Brain microvascular endothelial cell (primary cell): ENCODE measurements at regions not wholly inside any gene's neighbourhood (a gene's known extent, or its start where the extent isn't known, plus 50 kb on each side); places are given as distances from the start of the nearest gene placed in this dataset.
"Not testable (repeated sequence)": the region's sequence is repeated elsewhere in the genome, so short reads cannot be mapped to it uniquely, and the experiment has no call there.

Source experiments
- DNase-seq: peaks from one replicate; pipeline ENCODE4 v3.0.0-alpha.2; 2020
- H3K27ac ChIP-seq: fragments of 250-450 bp; sonication (Bioruptor Pico); 2 replicates; pipeline ENCODE4 v1.5.1; 2020; ENCODE audit warnings: mild to moderate bottlenecking, moderate library complexity
- H3K27me3 ChIP-seq: fragments of 250-450 bp; sonication (Bioruptor Pico); replicated peaks from 2 replicates; pipeline ENCODE4 v1.5.1; 2020; ENCODE audit warnings: mild to moderate bottlenecking
- H3K36me3 ChIP-seq: fragments of 250-450 bp; sonication (Bioruptor Pico); replicated peaks from 2 replicates; pipeline ENCODE4 v1.5.1; 2020; ENCODE audit warnings: mild to moderate bottlenecking
- H3K4me3 ChIP-seq: 2 replicates; pipeline ENCODE4 v1.5.1; 2011; ENCODE audit warnings: low read depth, mild to moderate bottlenecking, control low read depth, low read length, moderate library complexity
- CTCF ChIP-seq: IDR thresholded peaks from 2 replicates; pipeline ENCODE4 v1.5.1; 2011; ENCODE audit warnings: low read depth, mild to moderate bottlenecking, moderate library complexity, low read length, control low read depth, inconsistent platforms; ENCODE audit errors: missing control alignments
- in situ Hi-C: cut with HindIII; loops from 2 replicates; pipeline ENCODE4 v1.10.0; 2017; ENCODE audit warnings: low sequenced_read_pairs, low pct_ligation_motif_present

- Histone ChIP-seq H3K36me3 (no peaks in the 10 kb centered on the region), H3K4me3 (no peak overlapping the region)
- in situ Hi-C loops = no loop called here
Observed at GRCh38 chr5:89662499-89662898, 747.1 kb downstream of the CETN3 start.

DNA sequence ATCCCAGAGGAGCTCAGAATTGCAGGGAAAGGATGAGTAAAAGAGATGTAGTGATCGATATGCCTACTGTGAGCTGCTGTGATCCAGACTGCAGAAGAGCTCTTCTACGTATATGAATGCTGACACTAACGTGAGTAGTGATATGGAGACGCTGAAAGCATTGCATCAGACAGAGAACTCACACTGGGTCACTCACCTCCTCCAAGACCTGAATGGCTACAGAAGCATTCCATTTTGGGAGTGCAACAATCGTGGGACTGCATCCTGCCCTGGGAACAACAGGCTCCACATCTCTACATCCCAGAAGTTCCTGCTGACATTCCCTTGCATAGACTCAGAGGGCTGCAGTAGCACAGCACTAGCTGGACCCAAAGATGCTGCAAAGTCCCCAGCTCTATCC lies 755.9 kb upstream of the MEF2C start:
- in situ Hi-C loops = no loop called here
- Histone ChIP-seq H3K27ac (no peak overlapping the region), H3K4me3 (no peak overlapping the region), H3K36me3 (no peaks in the 10 kb centered on the region), H3K27me3 (no peaks in the 10 kb centered on the region)
- TF ChIP-seq CTCF = no peak
- DNase-seq = no peak

More at GRCh38 chr5:89662499-89662898, 747.1 kb downstream of the CETN3 start:
- no peaks in the 10 kb centered on the region for H3K27me3 ChIP-seq
- DNase-seq = no peak
- H3K27ac ChIP-seq = no peak overlapping the region
- TF ChIP-seq CTCF = no peak

DNA sequence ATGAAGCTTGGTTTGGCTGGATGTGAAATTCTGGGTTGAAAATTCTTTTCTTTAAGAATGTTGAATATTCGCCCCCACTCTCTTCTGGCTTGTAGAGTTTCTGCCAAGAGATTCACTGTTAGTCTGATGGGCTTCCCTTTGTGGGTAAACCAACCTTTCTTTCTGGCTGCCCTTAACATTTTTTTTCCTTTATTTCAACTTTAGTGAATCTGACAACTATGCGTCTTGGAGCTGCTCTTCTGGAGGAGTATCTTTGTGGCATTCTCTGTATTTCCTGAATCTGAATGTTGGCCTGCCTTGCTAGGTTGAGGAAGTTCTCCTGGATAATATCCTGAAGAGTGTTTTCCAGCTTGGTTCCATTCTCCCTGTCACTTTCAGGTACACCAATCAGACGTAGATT lies 751.2 kb upstream of the MEF2C start:
- H3K27ac ChIP-seq, H3K4me3 ChIP-seq, in situ Hi-C loops, DNase-seq, H3K27me3 ChIP-seq, H3K36me3 ChIP-seq: not testable (repeated sequence)

DNA sequence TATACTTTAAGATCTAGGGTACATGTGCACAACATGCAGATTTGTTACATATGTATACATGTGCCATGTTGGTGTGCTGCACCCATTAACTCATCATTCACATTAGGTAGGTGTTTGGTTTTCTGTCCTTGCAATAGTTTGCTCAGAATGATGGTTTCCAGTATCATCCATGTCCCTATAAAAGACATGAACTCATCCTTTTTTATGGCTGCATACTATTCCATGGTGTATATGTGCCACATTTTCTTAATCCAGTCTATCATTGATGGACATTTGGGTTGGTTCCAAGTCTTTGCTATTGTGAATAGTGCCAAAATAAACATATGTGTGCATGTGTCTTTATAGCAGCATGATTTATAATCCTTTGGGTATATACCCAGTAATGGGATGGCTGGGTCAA lies 747.1 kb upstream of the MEF2C start:
- H3K27me3 ChIP-seq = not testable (repeated sequence)

GRCh38 chr5:89628876-89629635 lies 746.1 kb upstream of the MEF2C start:
- in situ Hi-C loops = no loop called here
- Histone ChIP-seq H3K4me3 (no peak overlapping the region), H3K27ac (no peak overlapping the region), H3K27me3 (no peaks in the 10 kb centered on the region), H3K36me3 (no peaks in the 10 kb centered on the region)
- TF ChIP-seq CTCF = no peak
- DNase-seq = peak; percentile 20

More for the DNA sequence above, 747.1 kb upstream of the MEF2C start:
- H3K27ac ChIP-seq, H3K4me3 ChIP-seq, DNase-seq, in situ Hi-C loops, H3K36me3 ChIP-seq: not testable (repeated sequence)

DNA sequence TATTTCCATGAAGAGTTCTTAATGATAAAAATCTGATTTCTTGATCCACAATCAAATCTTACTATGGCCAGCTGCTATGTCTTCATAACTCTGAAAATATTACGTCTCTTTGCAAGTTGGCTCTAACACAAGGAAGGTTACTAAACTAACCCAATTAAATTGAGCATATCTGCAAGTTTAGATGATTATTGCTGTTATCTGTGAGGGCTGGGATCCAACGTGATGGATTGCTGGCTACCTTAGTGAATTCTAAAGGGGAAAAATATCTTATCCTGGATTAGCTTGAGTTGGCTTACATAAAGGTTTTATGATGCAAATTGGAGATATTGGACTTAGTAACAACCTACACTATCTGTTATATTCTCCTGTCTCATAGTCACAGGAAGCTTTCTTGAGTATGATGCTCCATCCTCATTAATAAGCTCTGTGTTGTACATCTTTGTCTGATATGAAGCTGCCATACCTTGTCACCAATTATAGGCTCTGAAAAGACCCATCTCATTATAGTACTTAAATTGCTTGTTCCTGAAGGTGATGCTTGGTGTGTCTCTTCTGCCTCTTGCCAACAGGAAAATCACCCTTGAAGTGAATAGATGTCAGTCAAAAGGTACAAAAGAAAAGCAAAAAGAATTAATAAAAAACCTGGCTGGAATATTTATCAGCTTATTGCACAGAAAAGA lies 733.0 kb upstream of the MEF2C start:
- TF ChIP-seq CTCF = no peak
- DNase-seq = no peak
- no peak overlapping the region for H3K4me3 ChIP-seq
- no peak overlapping the region for H3K27ac ChIP-seq
- no peaks in the 10 kb centered on the region for H3K36me3 ChIP-seq
- H3K27me3 ChIP-seq = no peaks in the 10 kb centered on the region
- in situ Hi-C loops = no loop called here
